ENCODE measurements at regions not wholly inside any gene's neighbourhood (a gene's known extent, or its start where the extent isn't known, plus 50 kb on each side); places are given as distances from the start of the nearest gene placed in this dataset.

DNA sequence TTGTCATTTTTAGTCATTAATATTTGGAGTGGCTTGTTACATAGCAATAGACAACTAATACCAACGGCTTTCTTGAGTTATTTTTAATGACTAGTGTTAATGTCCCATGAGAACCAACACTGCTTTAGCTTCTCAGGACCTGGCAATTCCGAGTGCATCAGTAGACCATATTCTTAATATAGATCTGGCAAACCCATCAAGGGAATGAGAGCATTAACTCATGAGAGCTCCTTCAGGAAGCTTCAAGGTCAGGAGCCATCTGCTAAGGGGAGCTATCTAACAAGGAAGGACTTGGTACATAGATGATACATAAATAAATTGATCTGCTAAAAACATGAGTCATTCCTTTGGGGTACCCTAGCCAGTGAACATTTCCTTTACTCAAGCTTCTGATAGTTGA, 122.6 kb upstream of the EPHA3 start:
- H4K91ac ChIP-seq (ENCODE audit: low read depth, low read length): no peak overlapping the region
- H3K27me3 ChIP-seq (ENCODE audit: insufficient read depth, low read length): no peaks in the 10 kb centered on the region
- H3K79me2 ChIP-seq (ENCODE audit: control insufficient read depth, insufficient read depth, low read length, poor library complexity): no peaks in the 10 kb centered on the region
- H3K18ac ChIP-seq (ENCODE audit: low read length): no peak overlapping the region
- WGBS (ENCODE audit: extremely low coverage, insufficient coverage, insufficient read length): no CpG with 5 or more reads among the region's 2 CpGs
- H3K4me2 ChIP-seq (ENCODE audit: low read length): no peak overlapping the region
- no peak overlapping the region for H2AK5ac ChIP-seq (ENCODE audit: low read length)
- H3K79me1 ChIP-seq (ENCODE audit: low read length): peaks cover 2% of the 10 kb centered on the region
- no peak overlapping the region for H3K14ac ChIP-seq (ENCODE audit: low read length)
- no peak overlapping the region for H2BK5ac ChIP-seq (ENCODE audit: low read depth, low read length, poor library complexity)
- no peaks in the 10 kb centered on the region for H3K36me3 ChIP-seq (ENCODE audit: control insufficient read depth in 1 of 2, insufficient read depth in 2 of 2, low read length in 2 of 2)
- no peak overlapping the region for H2BK120ac ChIP-seq (ENCODE audit: insufficient read depth, low read length, poor library complexity)
- no peak overlapping the region for H3K27ac ChIP-seq (ENCODE audit: low read depth, low read length)
- no peak for DNase-seq
- peaks cover 0 to 2% of the 10 kb centered on the region in 2 experiments for H3K4me1 ChIP-seq (ENCODE audit: control insufficient read depth in 1 of 2, insufficient read depth in 2 of 2, low read length in 2 of 2)
- no peak overlapping the region for H4K8ac ChIP-seq (ENCODE audit: low read depth, low read length)
- no peak overlapping the region for H4K12ac ChIP-seq (ENCODE audit: low read depth, low read length)
- H3K4me3 ChIP-seq (ENCODE audit: low read depth, low read length): no peak overlapping the region
- no peaks in the 10 kb centered on the region for H3K9me3 ChIP-seq (ENCODE audit: insufficient read depth, low read depth, low read length)
- H3K4ac ChIP-seq (ENCODE audit: low read depth, low read length): no peak overlapping the region
- H3K9ac ChIP-seq (ENCODE audit: low read length): no peak overlapping the region
- no peak overlapping the region for H2BK12ac ChIP-seq (ENCODE audit: low read length)
- no peak overlapping the region for H3K23ac ChIP-seq (ENCODE audit: low read length)
- H2AFZ ChIP-seq (ENCODE audit: insufficient read depth, low read length, poor library complexity): no peak overlapping the region

DNA sequence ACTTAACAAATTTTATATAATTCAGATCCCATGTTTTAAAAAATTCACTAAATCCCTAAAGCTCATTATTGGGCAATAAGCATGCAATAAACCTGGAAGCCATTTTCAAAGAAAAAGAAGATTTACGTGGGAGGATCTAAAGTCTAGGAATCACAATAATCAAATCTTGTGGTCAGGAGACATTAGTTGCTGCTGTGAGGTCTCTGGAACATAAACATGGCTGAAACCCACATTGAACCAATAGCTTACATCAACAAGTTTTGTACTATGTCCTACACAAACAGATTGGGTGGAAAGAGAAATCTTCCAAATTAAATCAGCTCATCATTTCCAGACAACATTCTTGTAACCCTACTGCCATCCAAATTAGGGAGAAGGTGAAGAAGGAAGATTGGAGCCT, 121.9 kb upstream of the EPHA3 start:
- no peak for DNase-seq
- Histone ChIP-seq H3K23ac (ENCODE audit: low read length) (no peak overlapping the region), H4K91ac (ENCODE audit: low read depth, low read length) (no peak overlapping the region), H2AK5ac (ENCODE audit: low read length) (no peak overlapping the region), H3K18ac (ENCODE audit: low read length) (no peak overlapping the region), H4K8ac (ENCODE audit: low read depth, low read length) (no peak overlapping the region), H3K9me3 (ENCODE audit: insufficient read depth, low read depth, low read length) (no peaks in the 10 kb centered on the region), H3K27ac (ENCODE audit: low read depth, low read length) (no peak overlapping the region), H2BK12ac (ENCODE audit: low read length) (no peak overlapping the region), H3K4ac (ENCODE audit: low read depth, low read length) (no peak overlapping the region), H2AFZ (ENCODE audit: insufficient read depth, low read length, poor library complexity) (no peak overlapping the region), H3K36me3 (ENCODE audit: control insufficient read depth in 1 of 2, insufficient read depth in 2 of 2, low read length in 2 of 2) (no peaks in the 10 kb centered on the region), H3K27me3 (ENCODE audit: insufficient read depth, low read length) (no peaks in the 10 kb centered on the region), H3K4me2 (ENCODE audit: low read length) (no peak overlapping the region), H3K79me2 (ENCODE audit: control insufficient read depth, insufficient read depth, low read length, poor library complexity) (no peaks in the 10 kb centered on the region), H3K4me3 (ENCODE audit: low read depth, low read length) (no peak overlapping the region), H3K79me1 (ENCODE audit: low read length) (peaks cover 2% of the 10 kb centered on the region), H3K9ac (ENCODE audit: low read length) (no peak overlapping the region), H4K12ac (ENCODE audit: low read depth, low read length) (no peak overlapping the region), H2BK5ac (ENCODE audit: low read depth, low read length, poor library complexity) (no peak overlapping the region), H3K4me1 (ENCODE audit: control insufficient read depth in 1 of 2, insufficient read depth in 2 of 2, low read length in 2 of 2) (peaks cover 0 to 2% of the 10 kb centered on the region in 2 experiments), H3K14ac (ENCODE audit: low read length) (no peak overlapping the region), H2BK120ac (ENCODE audit: insufficient read depth, low read length, poor library complexity) (no peak overlapping the region)
- no CpG with 5 or more reads among the region's 1 CpG for WGBS (ENCODE audit: extremely low coverage, insufficient coverage, insufficient read length)

GRCh38 chr3:88986834-88987233, 120.6 kb upstream of the EPHA3 start:
- H3K18ac ChIP-seq (ENCODE audit: low read length): no peak overlapping the region
- no peak overlapping the region for H3K23ac ChIP-seq (ENCODE audit: low read length)
- no peaks in the 10 kb centered on the region for H3K79me2 ChIP-seq (ENCODE audit: control insufficient read depth, insufficient read depth, low read length, poor library complexity)
- H2BK5ac ChIP-seq (ENCODE audit: low read depth, low read length, poor library complexity): no peak overlapping the region
- H3K4me3 ChIP-seq (ENCODE audit: low read depth, low read length): no peak overlapping the region
- DNase-seq: peak in 1 of 2 donors; percentile 47
- H2AK5ac ChIP-seq (ENCODE audit: low read length): no peak overlapping the region
- H3K9ac ChIP-seq (ENCODE audit: low read length): no peak overlapping the region
- no peaks in the 10 kb centered on the region for H3K9me3 ChIP-seq (ENCODE audit: insufficient read depth, low read depth, low read length)
- H4K8ac ChIP-seq (ENCODE audit: low read depth, low read length): no peak overlapping the region
- no peak overlapping the region for H3K27ac ChIP-seq (ENCODE audit: low read depth, low read length)
- no CpG with 5 or more reads among the region's 2 CpGs for WGBS (ENCODE audit: extremely low coverage, insufficient coverage, insufficient read length)
- H2AFZ ChIP-seq (ENCODE audit: insufficient read depth, low read length, poor library complexity): no peak overlapping the region
- no peak overlapping the region for H3K4ac ChIP-seq (ENCODE audit: low read depth, low read length)
- no peaks in the 10 kb centered on the region for H3K27me3 ChIP-seq (ENCODE audit: insufficient read depth, low read length)
- H3K4me1 ChIP-seq (ENCODE audit: control insufficient read depth in 1 of 2, insufficient read depth in 2 of 2, low read length in 2 of 2): peaks cover 0 to 2% of the 10 kb centered on the region in 2 experiments
- H4K91ac ChIP-seq (ENCODE audit: low read depth, low read length): no peak overlapping the region
- no peaks in the 10 kb centered on the region for H3K36me3 ChIP-seq (ENCODE audit: control insufficient read depth in 1 of 2, insufficient read depth in 2 of 2, low read length in 2 of 2)
- H2BK120ac ChIP-seq (ENCODE audit: insufficient read depth, low read length, poor library complexity): no peak overlapping the region
- H3K79me1 ChIP-seq (ENCODE audit: low read length): peaks cover 2% of the 10 kb centered on the region
- no peak overlapping the region for H3K14ac ChIP-seq (ENCODE audit: low read length)
- H2BK12ac ChIP-seq (ENCODE audit: low read length): no peak overlapping the region
- H3K4me2 ChIP-seq (ENCODE audit: low read length): no peak overlapping the region
- no peak overlapping the region for H4K12ac ChIP-seq (ENCODE audit: low read depth, low read length)

- Histone ChIP-seq H3K27me3 (ENCODE audit: insufficient read depth, low read length) (no peaks in the 10 kb centered on the region), H2BK12ac (ENCODE audit: low read length) (no peak overlapping the region), H3K9ac (ENCODE audit: low read length) (no peak overlapping the region), H3K36me3 (ENCODE audit: control insufficient read depth in 1 of 2, insufficient read depth in 2 of 2, low read length in 2 of 2) (no peaks in the 10 kb centered on the region), H3K9me3 (ENCODE audit: insufficient read depth, low read depth, low read length) (no peaks in the 10 kb centered on the region), H3K4me2 (ENCODE audit: low read length) (no peak overlapping the region), H3K4ac (ENCODE audit: low read depth, low read length) (no peak overlapping the region), H2AK5ac (ENCODE audit: low read length) (no peak overlapping the region), H4K91ac (ENCODE audit: low read depth, low read length) (no peak overlapping the region), H2BK120ac (ENCODE audit: insufficient read depth, low read length, poor library complexity) (no peak overlapping the region), H3K14ac (ENCODE audit: low read length) (no peak overlapping the region), H3K18ac (ENCODE audit: low read length) (no peak overlapping the region), H2AFZ (ENCODE audit: insufficient read depth, low read length, poor library complexity) (no peak overlapping the region), H3K27ac (ENCODE audit: low read depth, low read length) (no peak overlapping the region), H3K79me2 (ENCODE audit: control insufficient read depth, insufficient read depth, low read length, poor library complexity) (no peaks in the 10 kb centered on the region), H4K12ac (ENCODE audit: low read depth, low read length) (no peak overlapping the region), H3K23ac (ENCODE audit: low read length) (no peak overlapping the region), H4K8ac (ENCODE audit: low read depth, low read length) (no peak overlapping the region), H3K4me3 (ENCODE audit: low read depth, low read length) (no peak overlapping the region), H2BK5ac (ENCODE audit: low read depth, low read length, poor library complexity) (no peak overlapping the region), H3K4me1 (ENCODE audit: control insufficient read depth in 1 of 2, insufficient read depth in 2 of 2, low read length in 2 of 2) (peaks cover 0 to 2% of the 10 kb centered on the region in 2 experiments), H3K79me1 (ENCODE audit: low read length) (peaks cover 2% of the 10 kb centered on the region)
- no peak for DNase-seq
Observed at GRCh38 chr3:88987776-88988175, 119.6 kb upstream of the EPHA3 start.

All from trophoblast cell (in vitro differentiated cells and primary cell).